ENCODE measurements at regions not wholly inside any gene's neighbourhood (a gene's known extent, or its start where the extent isn't known, plus 50 kb on each side); places are given as distances from the start of the nearest gene placed in this dataset.

DNA sequence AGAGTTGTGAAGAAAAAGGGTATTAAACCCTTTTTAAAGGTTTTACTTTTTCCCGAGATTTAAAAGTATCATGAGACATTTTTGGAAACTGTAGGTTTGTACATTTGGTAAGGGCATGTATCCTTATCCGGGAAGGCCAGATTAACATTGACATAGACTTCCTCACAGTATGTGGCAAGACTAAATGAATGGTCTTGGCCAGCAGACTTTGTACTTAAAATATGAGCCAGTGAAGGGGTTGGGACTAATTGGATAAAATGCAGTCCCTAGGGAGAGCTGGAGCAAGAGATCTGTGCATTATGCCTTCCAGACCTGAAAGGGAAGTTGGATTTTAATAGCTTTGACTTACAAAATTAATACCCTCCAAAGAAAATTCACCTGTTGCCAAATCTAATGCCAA, 60.4 kb upstream of the CCN2 start:
- no peaks in the 10 kb centered on the region for H3K4me1 ChIP-seq (replicated peaks in 1 of 4; ENCODE audit: control insufficient read depth in 3 of 4, insufficient read depth in 4 of 4, low read length in 3 of 4)
- no peak overlapping the region for H2AK5ac ChIP-seq (ENCODE audit: low read depth, low read length)
- H4K5ac ChIP-seq (ENCODE audit: insufficient read length, low read depth, low read length) = no peak overlapping the region
- no peaks in the 10 kb centered on the region for H4K20me1 ChIP-seq (replicated peaks in 1 of 2; ENCODE audit: control insufficient read depth in 1 of 2, insufficient read depth in 2 of 2, low read length in 2 of 2)
- H3K23ac ChIP-seq (ENCODE audit: insufficient read length) = no peak overlapping the region
- no peak overlapping the region for H3K18ac ChIP-seq (ENCODE audit: extremely low read depth, low read length)
- H4K91ac ChIP-seq (replicated peaks; ENCODE audit: insufficient read length, low read length) = no peak overlapping the region
- H3K27me3 ChIP-seq (replicated peaks in 1 of 4; ENCODE audit: control insufficient read depth in 3 of 4, extremely low read depth in 1 of 4, insufficient read depth in 3 of 4, low read length in 3 of 4) = peaks cover 0 to 1% (median 0%) of the 10 kb centered on the region in 4 experiments; a peak in 1 of 7 replicates
- no peak overlapping the region for H3K9ac ChIP-seq (replicated peaks in 1 of 4; ENCODE audit: extremely low read depth in 1 of 4, low read depth in 3 of 4, low read length in 3 of 4)
- no peak overlapping the region for H3K4me2 ChIP-seq (ENCODE audit: insufficient read depth in 1 of 2, low read depth in 2 of 2, low read length in 2 of 2)
- H3K9me3 ChIP-seq (ENCODE audit: insufficient read depth in 2 of 2, low read depth in 1 of 2, low read length in 1 of 2) = no peaks in the 10 kb centered on the region
- H3K79me1 ChIP-seq (ENCODE audit: low read depth, low read length) = no peaks in the 10 kb centered on the region
- DNase-seq (ENCODE audit: low read depth in 1 of 2, low spot score in 2 of 2) (no peak), FAIRE-seq (no peak)
- no peak overlapping the region for H2BK12ac ChIP-seq (ENCODE audit: low read depth, low read length)
- no peak overlapping the region for H2BK5ac ChIP-seq (ENCODE audit: low read depth, low read length)
- H3K79me2 ChIP-seq (ENCODE audit: control insufficient read depth in 1 of 2, insufficient read depth in 2 of 2, low read length in 2 of 2) = no peaks in the 10 kb centered on the region
- no peak overlapping the region for H3K27ac ChIP-seq (ENCODE audit: low read depth, low read length)
- no peak overlapping the region for H3K4me3 ChIP-seq (ENCODE audit: extremely low read depth in 1 of 4, insufficient read depth in 2 of 4, low read depth in 3 of 4, low read length in 4 of 4)
- no peak overlapping the region for H2AFZ ChIP-seq (ENCODE audit: low read length)
- 82% methylated on average over 2 of the region's 2 CpGs; no CpG with 5 or more reads in 1 of the 2 experiments for WGBS, 2 experiments (ENCODE audit: extremely low coverage in 1 of 2, insufficient coverage in 1 of 2, insufficient read length in 1 of 2, insufficient replicate concordance in 2 of 2, low coverage in 1 of 2, low lambda C conversion rate in 2 of 2, missing lambda C conversion rate in 1 of 2)
- no peaks in the 10 kb centered on the region for H3K36me3 ChIP-seq (ENCODE audit: control insufficient read depth in 2 of 4, insufficient read depth in 4 of 4, low read length in 3 of 4)
- H3K14ac ChIP-seq (ENCODE audit: insufficient read length) = no peak overlapping the region
- ChIA-PET CTCF (ENCODE audit: partially characterized antibody) (interaction anchor here (0.7 to 1.1 kb wide), 5 partner anchors 16 to 149 kb away, joined by 3 read pairs; no protein-coding TSS in a partner anchor), POLR2A (ENCODE audit: partially characterized antibody) (interaction anchor here (1.0 to 1.5 kb wide), 2 partner anchors 10 to 50 kb away, joined by 3 read pairs; no protein-coding TSS in a partner anchor)
- H3K4ac ChIP-seq (replicated peaks; ENCODE audit: insufficient read length, low read depth, low read length) = no peak overlapping the region
- H2BK15ac ChIP-seq (ENCODE audit: low read length) = no peak overlapping the region
- H2BK20ac ChIP-seq (ENCODE audit: low read length) = no peak overlapping the region
- no peak overlapping the region for H4K8ac ChIP-seq (ENCODE audit: extremely low read depth, insufficient read depth, low read length)
- H3K23me2 ChIP-seq (ENCODE audit: low read depth, low read length) = no peaks in the 10 kb centered on the region
- no peak overlapping the region for H2BK120ac ChIP-seq (replicated peaks; ENCODE audit: low read depth, low read length)
- no peak overlapping the region for H3K56ac ChIP-seq (replicated peaks; ENCODE audit: insufficient read length, low read depth, low read length)
- TF ChIP-seq JUN (IDR thresholded peaks at IDR 0.05; ENCODE audit: low read depth, low read length) (no peak), POLR2A (IDR thresholded peaks at IDR 0.05; ENCODE audit: control extremely low read depth in 1 of 2, low read depth in 2 of 2, low read length in 2 of 2) (no peak), RXRA (IDR thresholded peaks at IDR 0.05; ENCODE audit: insufficient read depth, low read depth, low read length) (no peak), SP4 (IDR thresholded peaks at IDR 0.05; ENCODE audit: low read length) (no peak), SRF (IDR thresholded peaks at IDR 0.05; ENCODE audit: low read depth, low read length) (no peak), EZH2 (IDR thresholded peaks at IDR 0.05; ENCODE audit: low read depth, low read length, severe bottlenecking) (no peak), ASH2L (IDR thresholded peaks at IDR 0.05; ENCODE audit: low read length) (no peak), BRCA1 (IDR thresholded peaks at IDR 0.05; ENCODE audit: low read depth, low read length) (no peak), GTF2F1 (IDR thresholded peaks at IDR 0.05; ENCODE audit: borderline replicate concordance, low read depth, low read length) (no peak), SUZ12 (IDR thresholded peaks at IDR 0.05; ENCODE audit: low read length) (no peak), KDM4A (IDR thresholded peaks at IDR 0.05; ENCODE audit: low read depth, low read length, severe bottlenecking) (no peak), HDAC2 (IDR thresholded peaks at IDR 0.05; ENCODE audit: borderline replicate concordance in 1 of 2, low read depth in 2 of 2, low read length in 2 of 2) (no peak), CHD1 (IDR thresholded peaks at IDR 0.05; ENCODE audit: low read depth, low read length) (no peak)
- TF ChIP-seq, protein P1, sequence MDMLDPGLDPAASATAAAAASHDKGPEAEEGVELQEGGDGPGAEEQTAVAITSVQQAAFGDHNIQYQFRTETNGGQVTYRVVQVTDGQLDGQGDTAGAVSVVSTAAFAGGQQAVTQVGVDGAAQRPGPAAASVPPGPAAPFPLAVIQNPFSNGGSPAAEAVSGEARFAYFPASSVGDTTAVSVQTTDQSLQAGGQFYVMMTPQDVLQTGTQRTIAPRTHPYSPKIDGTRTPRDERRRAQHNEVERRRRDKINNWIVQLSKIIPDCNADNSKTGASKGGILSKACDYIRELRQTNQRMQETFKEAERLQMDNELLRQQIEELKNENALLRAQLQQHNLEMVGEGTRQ (IDR thresholded peaks at IDR 0.05; ENCODE audit: low read length) = no peak

All from H1 (cell line).